ENCODE measurements at regions not wholly inside any gene's neighbourhood (a gene's known extent, or its start where the extent isn't known, plus 50 kb on each side); places are given as distances from the start of the nearest gene placed in this dataset.
"Not testable (repeated sequence)": the region's sequence is repeated elsewhere in the genome, so short reads cannot be mapped to it uniquely, and the experiment has no call there.

DNA sequence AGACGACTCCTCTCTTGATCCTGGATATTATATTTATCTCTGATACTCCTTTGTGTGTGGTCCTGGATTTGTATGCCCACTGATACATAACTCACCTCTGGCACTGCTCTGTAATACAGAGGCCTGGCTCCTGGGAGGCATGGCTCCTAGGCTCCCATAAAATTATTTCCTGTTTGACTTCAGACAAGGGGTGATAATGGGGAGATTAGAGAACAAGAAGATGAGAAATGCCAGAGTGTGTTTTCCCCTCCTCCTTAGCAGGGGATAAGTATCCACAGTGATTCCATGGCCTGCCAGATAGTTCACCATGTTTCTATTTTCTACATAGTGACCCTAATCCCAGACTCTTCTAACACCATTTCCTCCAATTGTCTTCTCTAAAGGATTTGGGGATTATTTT lies 165.7 kb upstream of the PLSCR5 start:
- H3K36me3 ChIP-seq (replicated peaks; ENCODE audit: control insufficient read depth, insufficient read depth, low read length): no peaks in the 10 kb centered on the region
- H3K27me3 ChIP-seq (ENCODE audit: control insufficient read depth, insufficient read depth, low read length): no peaks in the 10 kb centered on the region
- H3K4me3 ChIP-seq (ENCODE audit: insufficient read depth, low read depth, low read length): no peak overlapping the region
- DNase-seq: no peak

DNA sequence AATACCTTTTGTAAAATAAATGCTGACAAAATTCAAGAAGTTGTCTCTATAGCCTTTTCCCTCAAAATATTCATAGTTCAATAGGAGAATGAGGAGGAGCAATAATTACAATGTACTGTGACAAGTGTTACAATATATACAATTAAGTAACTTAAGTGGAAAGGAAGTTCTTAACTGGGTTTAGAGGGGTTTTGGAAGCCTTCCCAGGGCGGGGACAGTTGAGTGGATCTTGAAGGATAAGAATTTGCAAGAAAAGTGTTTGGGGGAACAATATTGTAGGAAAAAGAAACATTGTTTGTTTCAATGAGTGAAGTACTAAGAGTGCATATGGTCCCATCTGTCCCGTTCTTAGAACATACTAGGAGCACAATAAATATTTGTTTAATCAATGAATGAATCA lies 165.2 kb upstream of the PLSCR5 start:
- no peak for DNase-seq
- no peak overlapping the region for H3K4me3 ChIP-seq (ENCODE audit: insufficient read depth, low read depth, low read length)
- H3K36me3 ChIP-seq (replicated peaks; ENCODE audit: control insufficient read depth, insufficient read depth, low read length): no peaks in the 10 kb centered on the region
- no peaks in the 10 kb centered on the region for H3K27me3 ChIP-seq (ENCODE audit: control insufficient read depth, insufficient read depth, low read length)

DNA sequence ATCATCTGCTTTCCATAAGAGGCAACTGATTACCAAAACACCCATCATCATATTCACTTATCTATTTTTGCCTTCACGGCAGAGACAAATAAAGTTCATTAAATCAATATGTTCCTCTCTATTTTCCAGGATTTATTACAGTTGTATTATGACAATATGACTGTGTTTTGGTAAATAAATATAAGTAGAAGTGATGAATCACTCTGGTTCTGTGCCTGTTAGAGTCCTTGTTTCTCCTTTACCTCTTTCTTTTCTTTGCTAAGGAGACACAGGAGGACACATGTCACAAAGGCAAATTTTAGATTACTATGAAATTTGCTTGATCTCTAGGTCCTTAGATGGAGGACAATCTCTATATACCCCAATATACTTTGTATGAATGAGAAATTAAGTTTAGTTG lies 152.6 kb upstream of the PLSCR5 start:
- no peaks in the 10 kb centered on the region for H3K27me3 ChIP-seq (ENCODE audit: control insufficient read depth, insufficient read depth, low read length)
- DNase-seq: no peak
- no peaks in the 10 kb centered on the region for H3K36me3 ChIP-seq (replicated peaks; ENCODE audit: control insufficient read depth, insufficient read depth, low read length)
- H3K4me3 ChIP-seq (ENCODE audit: insufficient read depth, low read depth, low read length): no peak overlapping the region

DNA sequence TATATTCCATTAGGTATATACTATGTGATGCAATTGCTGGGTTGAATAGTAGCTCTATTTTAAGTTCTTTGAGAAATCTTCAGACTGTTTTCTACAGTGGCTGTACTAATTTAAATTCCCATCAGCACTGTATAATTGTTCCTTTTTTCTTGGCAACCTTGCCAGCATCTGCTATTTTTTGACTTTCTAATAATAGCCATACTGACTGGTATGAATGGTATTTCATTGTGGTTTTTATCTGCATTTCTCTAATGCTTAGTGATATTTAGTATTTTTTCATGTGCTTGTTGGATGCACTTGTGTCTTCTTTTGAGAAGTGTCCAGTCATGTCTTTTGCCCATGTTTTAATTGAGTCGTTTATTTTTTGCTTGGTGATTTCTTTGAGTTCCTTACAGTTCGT lies 145.1 kb upstream of the PLSCR5 start:
- H3K4me3 ChIP-seq (ENCODE audit: insufficient read depth, low read depth, low read length): no peak overlapping the region
- no peak for DNase-seq
- no peaks in the 10 kb centered on the region for H3K36me3 ChIP-seq (replicated peaks; ENCODE audit: control insufficient read depth, insufficient read depth, low read length)
- H3K27me3 ChIP-seq (ENCODE audit: control insufficient read depth, insufficient read depth, low read length): no peaks in the 10 kb centered on the region

DNA sequence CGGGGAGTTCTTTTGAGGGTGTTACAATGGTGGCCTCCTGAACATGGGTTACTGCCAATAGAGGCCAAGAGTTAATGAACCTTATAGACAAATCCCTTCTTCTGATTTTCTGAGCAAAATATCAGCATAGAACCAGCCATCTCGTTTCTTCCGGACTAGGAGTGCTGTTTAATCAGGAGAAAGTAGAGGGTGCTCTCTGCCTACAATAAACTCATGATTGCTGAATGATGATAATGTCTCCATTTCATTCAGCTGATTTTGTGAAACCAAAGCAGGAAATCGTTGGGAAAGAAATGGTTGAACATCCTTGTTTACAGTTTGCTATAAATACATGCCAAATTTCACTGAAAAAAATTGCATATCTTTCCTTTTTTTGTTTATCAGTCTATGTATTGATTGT lies 142.8 kb upstream of the PLSCR5 start:
- no peak for DNase-seq
- H3K27me3 ChIP-seq (ENCODE audit: control insufficient read depth, insufficient read depth, low read length): no peaks in the 10 kb centered on the region
- no peak overlapping the region for H3K4me3 ChIP-seq (ENCODE audit: insufficient read depth, low read depth, low read length)
- H3K36me3 ChIP-seq (replicated peaks; ENCODE audit: control insufficient read depth, insufficient read depth, low read length): no peaks in the 10 kb centered on the region

DNA sequence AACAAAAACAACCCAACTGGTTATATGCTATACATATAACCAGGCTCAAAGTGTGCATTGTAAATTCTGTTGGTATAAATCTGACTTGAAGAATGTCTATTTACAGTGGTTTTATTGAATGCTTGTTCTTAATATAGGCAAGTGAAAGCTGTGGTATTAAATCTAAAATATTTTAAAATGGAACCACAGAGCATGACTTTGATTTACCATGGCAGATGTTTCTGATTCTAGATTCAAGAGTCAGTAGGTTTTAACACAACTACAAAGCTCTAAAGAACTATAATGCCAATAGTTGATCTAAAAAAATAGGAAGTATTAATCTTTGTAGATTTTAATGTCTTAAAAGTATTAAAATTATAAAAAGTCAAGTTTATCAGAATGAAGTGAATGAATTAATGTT lies 141.9 kb upstream of the PLSCR5 start:
- no peak overlapping the region for H3K4me3 ChIP-seq (ENCODE audit: insufficient read depth, low read depth, low read length)
- no peaks in the 10 kb centered on the region for H3K27me3 ChIP-seq (ENCODE audit: control insufficient read depth, insufficient read depth, low read length)
- no peak for DNase-seq
- no peaks in the 10 kb centered on the region for H3K36me3 ChIP-seq (replicated peaks; ENCODE audit: control insufficient read depth, insufficient read depth, low read length)

DNA sequence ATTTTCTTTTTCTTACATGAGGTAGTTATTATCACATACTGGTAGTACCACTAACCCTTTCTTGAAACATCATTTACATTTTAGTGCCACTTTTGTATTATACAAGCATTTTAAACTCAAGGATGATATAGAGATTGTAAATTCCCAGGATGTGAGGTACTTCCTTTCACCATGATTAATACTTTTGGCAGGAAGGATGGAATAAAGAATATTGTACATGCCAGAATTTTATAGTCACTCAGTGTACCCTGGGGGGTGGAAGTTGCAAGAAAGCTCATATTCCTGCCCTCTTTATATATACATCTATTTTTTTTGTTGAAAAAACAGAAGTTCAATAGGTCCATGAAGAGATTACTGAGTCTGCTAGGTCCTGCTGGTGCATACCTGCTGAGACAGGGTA lies 141.0 kb upstream of the PLSCR5 start:
- no peak for DNase-seq
- H3K27me3 ChIP-seq (ENCODE audit: control insufficient read depth, insufficient read depth, low read length): no peaks in the 10 kb centered on the region
- H3K36me3 ChIP-seq (replicated peaks; ENCODE audit: control insufficient read depth, insufficient read depth, low read length): no peaks in the 10 kb centered on the region
- no peak overlapping the region for H3K4me3 ChIP-seq (ENCODE audit: insufficient read depth, low read depth, low read length)

DNA sequence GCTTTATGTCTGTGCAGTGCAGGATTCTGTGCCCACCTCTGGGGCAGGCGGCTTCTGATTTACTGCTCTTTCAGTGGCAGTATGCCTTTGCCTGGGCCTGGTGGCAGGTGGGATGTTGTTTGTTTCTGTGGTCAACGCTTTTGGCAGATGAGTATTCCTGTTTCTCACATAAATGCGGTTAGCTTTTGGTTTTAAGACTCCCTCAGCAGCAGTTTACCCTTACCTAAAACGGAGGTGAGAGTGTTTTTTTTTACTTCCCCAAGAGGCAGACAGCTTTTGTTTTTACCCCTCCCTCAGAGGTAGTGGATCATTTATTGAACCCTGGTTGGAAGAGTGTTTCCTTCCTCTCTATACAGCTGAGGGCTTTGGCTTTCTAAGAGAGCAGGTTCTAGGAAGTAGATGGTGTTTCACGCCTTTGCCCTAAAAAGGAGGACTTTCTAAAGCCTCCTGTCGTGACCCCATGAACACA lies 134.1 kb upstream of the PLSCR5 start:
- no peak for DNase-seq

DNA sequence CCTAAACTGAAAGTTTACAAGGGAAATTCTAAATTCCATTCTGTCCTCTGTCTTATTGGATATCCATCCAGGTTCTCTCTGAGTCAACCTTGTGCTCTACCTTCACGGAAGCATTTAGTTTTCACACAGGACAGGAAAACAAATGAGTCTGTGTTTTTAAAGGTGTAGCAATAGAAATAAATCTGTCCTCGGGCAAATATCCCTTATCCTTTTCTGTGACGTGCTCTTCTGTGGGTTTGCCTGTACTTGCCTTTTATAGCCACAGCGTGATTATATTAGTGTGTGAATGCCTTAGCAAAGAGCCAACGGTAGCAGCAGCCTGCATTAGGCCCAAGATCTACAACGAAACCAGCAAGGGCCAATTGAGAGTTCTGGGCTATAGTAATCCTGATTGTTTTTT lies 127.2 kb upstream of the PLSCR5 start:
- Histone ChIP-seq H3K36me3 (replicated peaks; ENCODE audit: control insufficient read depth, insufficient read depth, low read length) (no peaks in the 10 kb centered on the region), H3K27me3 (ENCODE audit: control insufficient read depth, insufficient read depth, low read length) (no peaks in the 10 kb centered on the region), H3K4me3 (ENCODE audit: insufficient read depth, low read depth, low read length) (no peak overlapping the region)
- no peak for DNase-seq

More for the DNA sequence above, 134.1 kb upstream of the PLSCR5 start:
- no peaks in the 10 kb centered on the region for H3K27me3 ChIP-seq (ENCODE audit: control insufficient read depth, insufficient read depth, low read length)
- no peaks in the 10 kb centered on the region for H3K36me3 ChIP-seq (replicated peaks; ENCODE audit: control insufficient read depth, insufficient read depth, low read length)
- no peak overlapping the region for H3K4me3 ChIP-seq (ENCODE audit: insufficient read depth, low read depth, low read length)

DNA sequence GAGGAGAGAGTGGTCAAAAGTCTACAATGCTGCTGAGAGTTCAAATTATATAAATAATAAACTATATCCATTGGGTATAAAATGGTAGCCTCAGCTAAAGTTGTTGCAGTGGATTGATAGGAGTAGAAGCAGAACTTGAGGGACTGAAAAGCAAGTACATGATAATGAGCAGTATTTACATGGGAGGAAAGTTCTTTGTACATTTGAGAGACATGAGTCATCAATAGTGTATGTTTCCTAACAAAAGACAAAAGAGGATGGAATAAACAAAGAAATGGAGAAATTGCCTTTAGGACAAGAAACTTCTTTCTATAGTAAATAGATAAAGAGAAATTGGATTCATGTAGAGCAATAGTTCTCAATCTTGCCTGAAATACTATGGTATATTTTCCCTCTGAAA lies 110.0 kb upstream of the PLSCR5 start:
- Histone ChIP-seq H3K27me3 (ENCODE audit: control insufficient read depth, insufficient read depth, low read length) (no peaks in the 10 kb centered on the region), H3K36me3 (replicated peaks; ENCODE audit: control insufficient read depth, insufficient read depth, low read length) (no peaks in the 10 kb centered on the region), H3K4me3 (ENCODE audit: insufficient read depth, low read depth, low read length) (no peak overlapping the region)
- DNase-seq: no peak

DNA sequence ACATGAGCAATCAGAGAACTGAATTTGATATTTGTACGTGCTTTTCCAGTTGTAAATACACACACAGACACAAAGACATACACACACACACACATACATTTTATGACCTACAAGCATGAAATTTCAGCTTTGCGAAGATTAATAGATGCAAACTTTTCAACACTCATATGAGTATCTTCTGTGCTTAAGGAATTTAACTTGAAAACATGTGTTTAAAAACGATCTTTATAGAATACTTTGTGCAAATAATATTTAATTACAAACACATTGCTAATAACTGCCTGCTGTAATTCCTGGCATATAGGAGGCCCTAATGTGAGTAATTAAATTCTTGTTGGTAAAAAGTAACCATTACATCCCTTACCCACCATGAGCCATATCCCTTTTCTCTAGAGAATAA lies 107.7 kb upstream of the PLSCR5 start:
- no peaks in the 10 kb centered on the region for H3K36me3 ChIP-seq (replicated peaks; ENCODE audit: control insufficient read depth, insufficient read depth, low read length)
- DNase-seq: no peak

DNA sequence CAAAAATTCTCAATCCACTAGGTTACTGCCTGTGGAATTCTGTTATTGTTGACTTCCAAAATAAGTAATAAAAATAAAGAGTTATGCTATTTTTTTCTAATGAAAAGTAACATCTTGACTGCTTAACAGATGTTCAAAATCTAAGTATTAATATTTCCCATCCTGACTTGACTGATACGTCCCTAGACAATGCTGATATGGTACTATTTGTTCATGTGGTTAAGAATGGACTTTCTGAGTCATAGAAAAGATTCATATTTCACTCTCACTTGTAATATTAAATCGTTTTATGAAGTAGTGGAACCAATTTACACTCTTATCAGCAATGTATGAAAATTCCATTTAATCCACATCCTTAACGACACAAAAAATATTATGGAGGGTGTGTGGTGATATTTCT lies 104.8 kb upstream of the PLSCR5 start:
- Histone ChIP-seq H3K36me3 (replicated peaks; ENCODE audit: control insufficient read depth, insufficient read depth, low read length) (no peaks in the 10 kb centered on the region), H3K4me3 (ENCODE audit: insufficient read depth, low read depth, low read length) (no peak overlapping the region), H3K27me3 (ENCODE audit: control insufficient read depth, insufficient read depth, low read length) (no peaks in the 10 kb centered on the region)
- DNase-seq: no peak

More for the DNA sequence above, 107.7 kb upstream of the PLSCR5 start:
- Histone ChIP-seq H3K4me3 (ENCODE audit: insufficient read depth, low read depth, low read length) (no peak overlapping the region), H3K27me3 (ENCODE audit: control insufficient read depth, insufficient read depth, low read length) (no peaks in the 10 kb centered on the region)

DNA sequence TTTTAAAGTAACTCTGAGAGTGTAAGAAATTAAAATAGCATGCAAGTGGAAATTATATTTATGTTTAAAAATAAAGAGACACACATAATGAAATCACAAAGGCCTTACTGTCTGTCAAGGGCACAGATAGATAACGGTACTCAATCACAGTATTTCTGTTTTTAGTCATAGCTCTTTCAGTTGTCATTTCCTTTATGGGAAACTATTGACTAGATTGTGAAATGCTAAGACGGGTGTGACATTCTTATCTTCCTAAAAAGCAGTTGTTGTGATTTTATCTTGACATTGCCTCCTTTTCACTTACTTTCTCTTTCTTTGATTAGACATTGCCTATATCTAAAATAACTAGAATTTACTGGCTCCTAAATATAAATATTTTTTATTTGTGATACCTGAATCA lies 100.1 kb upstream of the PLSCR5 start:
- no peak for DNase-seq
- Histone ChIP-seq H3K36me3 (replicated peaks; ENCODE audit: control insufficient read depth, insufficient read depth, low read length) (no peaks in the 10 kb centered on the region), H3K4me3 (ENCODE audit: insufficient read depth, low read depth, low read length) (no peak overlapping the region), H3K27me3 (ENCODE audit: control insufficient read depth, insufficient read depth, low read length) (no peaks in the 10 kb centered on the region)

DNA sequence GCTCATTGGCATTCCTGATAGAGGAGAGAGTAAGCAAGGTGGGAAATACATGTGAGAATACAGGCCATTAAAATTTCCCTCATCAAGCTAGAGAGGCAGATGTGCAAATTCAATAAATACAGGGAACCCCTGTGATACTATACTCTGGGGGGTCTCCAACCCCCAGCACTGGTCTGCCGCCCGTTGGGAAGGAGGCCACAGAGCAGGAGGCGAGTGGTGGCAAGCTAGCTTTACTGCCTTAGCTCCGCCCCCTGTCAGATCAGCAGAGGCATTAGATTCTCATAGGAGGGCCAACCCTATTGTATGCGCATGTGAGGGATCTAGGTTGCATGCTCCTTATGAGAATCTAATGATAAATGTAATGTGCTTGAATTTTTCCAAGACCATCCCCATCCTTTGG lies 97.1 kb upstream of the PLSCR5 start:
- Histone ChIP-seq H3K36me3 (replicated peaks; ENCODE audit: control insufficient read depth, insufficient read depth, low read length) (no peaks in the 10 kb centered on the region), H3K4me3 (ENCODE audit: insufficient read depth, low read depth, low read length) (no peak overlapping the region), H3K27me3 (ENCODE audit: control insufficient read depth, insufficient read depth, low read length) (no peaks in the 10 kb centered on the region)
- no peak for DNase-seq

DNA sequence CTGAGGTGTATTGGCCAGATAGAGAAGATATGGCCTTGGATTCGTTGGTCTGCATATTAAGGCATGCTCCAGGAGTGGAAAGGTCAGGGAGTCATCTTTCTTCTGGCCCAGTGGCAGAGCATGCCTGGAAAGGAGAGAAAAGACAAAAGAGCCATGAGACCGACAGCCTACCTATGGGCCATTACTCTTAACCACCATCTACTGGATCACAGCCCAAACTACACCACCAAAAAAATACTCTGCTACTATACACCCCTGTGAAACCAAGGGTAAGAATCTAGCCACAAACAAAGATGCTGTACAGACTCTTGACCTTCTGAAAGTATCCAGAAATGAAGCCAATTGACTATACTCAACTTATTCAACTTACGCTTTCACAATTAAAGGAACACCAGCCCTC lies 96.1 kb upstream of the PLSCR5 start:
- Histone ChIP-seq H3K27me3 (ENCODE audit: control insufficient read depth, insufficient read depth, low read length) (no peaks in the 10 kb centered on the region), H3K4me3 (ENCODE audit: insufficient read depth, low read depth, low read length) (no peak overlapping the region), H3K36me3 (replicated peaks; ENCODE audit: control insufficient read depth, insufficient read depth, low read length) (no peaks in the 10 kb centered on the region)
- DNase-seq: peak; percentile 1

DNA sequence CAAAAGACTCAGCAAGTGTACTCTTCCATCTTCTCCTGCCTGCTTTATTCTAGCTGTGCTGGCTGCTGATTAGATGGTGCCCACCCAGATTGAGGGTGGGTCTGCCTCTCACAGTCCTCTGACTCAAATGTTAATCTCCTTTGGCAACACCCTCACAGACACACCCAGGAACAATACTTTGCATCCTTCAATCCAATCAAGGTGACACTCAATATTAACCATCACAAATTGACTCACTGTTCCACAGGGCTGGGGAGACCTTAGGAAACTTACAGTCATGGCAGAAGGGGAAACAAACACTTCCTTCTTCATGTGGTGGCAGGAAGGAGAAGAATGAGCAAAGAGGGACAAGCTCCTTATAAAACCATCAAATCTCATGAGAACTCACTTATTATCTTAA lies 94.9 kb upstream of the PLSCR5 start:
- not testable (repeated sequence) for H3K36me3 ChIP-seq (replicated peaks; ENCODE audit: control insufficient read depth, insufficient read depth, low read length); H3K4me3 ChIP-seq (ENCODE audit: insufficient read depth, low read depth, low read length); H3K27me3 ChIP-seq (ENCODE audit: control insufficient read depth, insufficient read depth, low read length); DNase-seq

Measured in H7 (cell line).